ENCODE measurements at regions not wholly inside any gene's neighbourhood (a gene's known extent, or its start where the extent isn't known, plus 50 kb on each side); places are given as distances from the start of the nearest gene placed in this dataset.

- WGBS: 85% methylated on average over 11 of the region's 11 CpGs
- DNase-seq (ENCODE audit: extremely low spot score): no peak
- Histone ChIP-seq H3K4me3 (ENCODE audit: low read depth, low read length) (no peak overlapping the region), H3K36me3 (ENCODE audit: insufficient read depth) (no peaks in the 10 kb centered on the region), H3K27ac (ENCODE audit: low read depth) (no peak overlapping the region), H3K4me1 (ENCODE audit: insufficient read depth) (no peaks in the 10 kb centered on the region)
These were observed 322.9 kb upstream of the HS6ST1 start for GRCh38 chr2:128641421-128642080.

GRCh38 chr2:128642316-128642715, 323.6 kb upstream of the HS6ST1 start:
- Histone ChIP-seq H3K4me3 (ENCODE audit: low read depth, low read length) (no peak overlapping the region), H3K4me1 (ENCODE audit: insufficient read depth) (no peaks in the 10 kb centered on the region), H3K27ac (ENCODE audit: low read depth) (no peak overlapping the region), H3K36me3 (ENCODE audit: insufficient read depth) (no peaks in the 10 kb centered on the region)
- 91% methylated on average over 5 of the region's 5 CpGs for WGBS
- no peak for DNase-seq (ENCODE audit: extremely low spot score)

DNA sequence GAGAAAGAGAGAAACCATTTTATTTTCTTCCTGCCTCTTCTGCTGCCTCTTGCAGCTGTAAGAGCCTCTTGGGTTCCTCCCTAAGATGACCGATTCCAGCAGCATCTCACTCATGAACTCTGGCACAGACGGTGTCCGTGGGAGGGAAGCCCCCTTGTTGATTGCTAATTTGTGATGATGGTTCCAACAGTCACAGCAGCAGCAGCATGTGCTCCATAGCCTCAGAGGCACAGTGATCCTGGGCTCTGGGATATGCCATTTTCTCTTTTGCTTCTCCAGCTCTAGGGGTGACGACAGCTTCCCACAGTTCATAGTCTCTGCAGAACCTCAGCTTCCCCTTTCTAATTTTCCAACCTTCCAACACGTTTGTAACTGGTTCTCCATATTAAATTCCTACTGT, 324.2 kb upstream of the HS6ST1 start:
- DNase-seq (ENCODE audit: extremely low spot score): no peak
- no peaks in the 10 kb centered on the region for H3K4me1 ChIP-seq (ENCODE audit: insufficient read depth)
- WGBS: 68% methylated on average over 5 of the region's 5 CpGs
- no peak overlapping the region for H3K27ac ChIP-seq (ENCODE audit: low read depth)
- H3K36me3 ChIP-seq (ENCODE audit: insufficient read depth): no peaks in the 10 kb centered on the region
- no peak overlapping the region for H3K4me3 ChIP-seq (ENCODE audit: low read depth, low read length)

DNA sequence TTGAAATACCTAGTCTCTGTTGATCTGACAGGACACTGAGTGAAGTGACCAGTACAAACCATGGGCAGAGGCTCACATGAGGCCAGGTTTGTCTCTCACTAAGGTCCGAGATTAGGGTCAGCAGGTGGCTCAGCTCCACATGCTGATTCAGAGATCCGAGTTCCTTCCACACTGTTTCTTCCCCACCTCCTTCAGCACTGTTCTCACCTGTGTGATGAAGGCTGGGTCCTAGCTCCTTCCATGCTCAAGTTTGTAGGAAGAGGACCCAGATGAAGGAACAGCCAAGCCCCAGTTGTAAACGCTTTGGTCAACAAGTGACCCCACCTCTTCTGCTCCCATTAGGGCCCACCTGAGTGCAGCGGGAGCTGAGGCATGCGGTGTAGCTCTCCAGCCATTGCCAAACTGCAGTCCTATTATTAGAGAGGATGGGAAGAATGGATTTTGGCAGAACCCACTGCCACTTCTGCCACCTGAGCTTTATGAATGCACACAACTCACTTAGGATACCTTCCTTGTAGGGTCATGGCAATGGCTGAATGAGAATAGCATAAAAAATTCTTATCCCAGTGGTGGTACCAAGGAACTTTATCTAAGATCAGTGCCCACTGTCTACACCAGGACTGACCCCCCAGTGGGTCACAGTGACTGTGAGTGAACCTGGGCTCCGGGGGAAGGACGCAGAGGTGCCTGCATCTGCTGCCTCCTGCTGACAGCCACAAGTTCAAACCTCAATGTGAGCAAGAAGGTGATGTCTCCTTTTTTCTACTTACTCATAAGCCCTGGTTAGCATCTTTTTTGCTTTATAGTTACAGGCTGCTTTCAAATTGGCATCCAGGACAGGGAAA, 324.8 kb upstream of the HS6ST1 start:
- no peak overlapping the region for H3K27ac ChIP-seq (ENCODE audit: low read depth)
- H3K4me3 ChIP-seq (ENCODE audit: low read depth, low read length): no peak overlapping the region
- no peak for DNase-seq (ENCODE audit: extremely low spot score)
- H3K4me1 ChIP-seq (ENCODE audit: insufficient read depth): no peaks in the 10 kb centered on the region
- WGBS: 94% methylated on average over 7 of the region's 7 CpGs
- no peaks in the 10 kb centered on the region for H3K36me3 ChIP-seq (ENCODE audit: insufficient read depth)

DNA sequence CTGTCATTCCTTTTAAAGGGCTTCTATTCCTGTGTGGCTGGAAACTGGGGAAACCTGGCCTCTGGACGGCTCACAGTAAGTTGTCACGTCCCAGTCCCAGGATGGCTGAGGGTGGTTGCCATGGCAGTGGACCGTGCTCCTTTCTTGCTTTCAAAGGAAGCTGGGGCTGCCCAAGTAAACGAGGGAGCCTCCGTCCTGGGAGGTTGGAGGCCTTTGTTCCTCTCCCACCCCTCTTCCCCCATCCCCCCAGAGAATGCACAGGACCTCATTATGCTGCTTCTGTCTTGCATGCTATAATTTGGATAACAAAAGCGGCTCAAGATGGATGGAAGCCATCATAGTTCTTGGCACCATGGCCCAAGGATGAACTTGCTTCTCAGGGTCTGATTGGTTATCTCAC, 325.5 kb upstream of the HS6ST1 start:
- WGBS: 75% methylated on average over 6 of the region's 6 CpGs
- Histone ChIP-seq H3K4me1 (ENCODE audit: insufficient read depth) (no peaks in the 10 kb centered on the region), H3K36me3 (ENCODE audit: insufficient read depth) (no peaks in the 10 kb centered on the region), H3K4me3 (ENCODE audit: low read depth, low read length) (no peak overlapping the region), H3K27ac (ENCODE audit: low read depth) (no peak overlapping the region)
- DNase-seq (ENCODE audit: extremely low spot score): no peak

GRCh38 chr2:128644718-128645256, 326.1 kb upstream of the HS6ST1 start:
- Histone ChIP-seq H3K4me1 (ENCODE audit: insufficient read depth) (no peaks in the 10 kb centered on the region), H3K36me3 (ENCODE audit: insufficient read depth) (no peaks in the 10 kb centered on the region), H3K4me3 (ENCODE audit: low read depth, low read length) (no peak overlapping the region), H3K27ac (ENCODE audit: low read depth) (no peak overlapping the region)
- 61% methylated on average over 2 of the region's 2 CpGs for WGBS
- DNase-seq (ENCODE audit: extremely low spot score): no peak

GRCh38 chr2:128645631-128646030, 327.0 kb upstream of the HS6ST1 start:
- no peaks in the 10 kb centered on the region for H3K4me1 ChIP-seq (ENCODE audit: insufficient read depth)
- no peak overlapping the region for H3K4me3 ChIP-seq (ENCODE audit: low read depth, low read length)
- DNase-seq (ENCODE audit: extremely low spot score): no peak
- no peaks in the 10 kb centered on the region for H3K36me3 ChIP-seq (ENCODE audit: insufficient read depth)
- no peak overlapping the region for H3K27ac ChIP-seq (ENCODE audit: low read depth)
- 90% methylated on average over 6 of the region's 6 CpGs for WGBS

DNA sequence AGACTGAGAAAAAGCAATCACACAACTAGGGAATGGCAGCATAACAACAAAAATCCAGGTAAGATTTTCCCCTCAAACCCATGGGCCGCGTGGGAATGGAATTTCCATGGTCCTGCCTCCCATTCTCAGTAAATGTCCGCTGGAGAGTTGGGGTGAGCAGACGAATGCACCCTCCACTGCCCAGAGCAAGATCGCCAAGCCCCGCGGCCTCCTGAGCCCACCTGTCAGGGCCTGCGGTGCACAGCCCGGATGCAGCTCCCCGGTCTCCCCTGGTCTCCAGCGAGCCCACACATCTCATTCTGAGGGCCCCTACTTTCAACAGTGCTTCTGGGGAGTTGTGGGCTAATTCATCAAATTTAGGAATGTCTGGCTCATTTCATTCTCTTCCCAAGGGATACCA, 327.4 kb upstream of the HS6ST1 start:
- no peak overlapping the region for H3K4me3 ChIP-seq (ENCODE audit: low read depth, low read length)
- no peaks in the 10 kb centered on the region for H3K4me1 ChIP-seq (ENCODE audit: insufficient read depth)
- H3K27ac ChIP-seq (ENCODE audit: low read depth): no peak overlapping the region
- 94% methylated on average over 11 of the region's 11 CpGs for WGBS
- H3K36me3 ChIP-seq (ENCODE audit: insufficient read depth): no peaks in the 10 kb centered on the region
- DNase-seq (ENCODE audit: extremely low spot score): no peak

DNA sequence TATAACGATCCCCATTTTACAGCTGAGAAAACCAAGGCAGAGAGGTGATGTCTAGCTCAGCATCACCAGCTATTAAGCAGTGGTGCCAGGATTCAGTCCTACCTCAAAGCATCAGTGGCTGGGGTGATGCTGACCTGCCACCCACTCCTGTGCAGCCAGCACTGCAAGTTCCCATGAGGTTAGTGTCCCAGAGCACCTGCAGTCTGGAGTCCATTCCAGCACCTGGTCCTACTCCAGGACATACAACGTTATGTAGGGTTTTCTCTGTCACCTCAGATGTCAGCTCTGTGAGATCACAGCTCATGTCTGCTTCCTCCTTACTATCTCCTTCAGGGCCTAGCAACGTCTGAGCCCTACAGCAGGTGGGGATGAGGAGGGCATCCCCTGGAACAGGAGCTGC, 328.0 kb upstream of the HS6ST1 start:
- 78% methylated on average over 3 of the region's 3 CpGs for WGBS
- no peaks in the 10 kb centered on the region for H3K4me1 ChIP-seq (ENCODE audit: insufficient read depth)
- no peak for DNase-seq (ENCODE audit: extremely low spot score)
- no peaks in the 10 kb centered on the region for H3K36me3 ChIP-seq (ENCODE audit: insufficient read depth)
- no peak overlapping the region for H3K27ac ChIP-seq (ENCODE audit: low read depth)
- no peak overlapping the region for H3K4me3 ChIP-seq (ENCODE audit: low read depth, low read length)

DNA sequence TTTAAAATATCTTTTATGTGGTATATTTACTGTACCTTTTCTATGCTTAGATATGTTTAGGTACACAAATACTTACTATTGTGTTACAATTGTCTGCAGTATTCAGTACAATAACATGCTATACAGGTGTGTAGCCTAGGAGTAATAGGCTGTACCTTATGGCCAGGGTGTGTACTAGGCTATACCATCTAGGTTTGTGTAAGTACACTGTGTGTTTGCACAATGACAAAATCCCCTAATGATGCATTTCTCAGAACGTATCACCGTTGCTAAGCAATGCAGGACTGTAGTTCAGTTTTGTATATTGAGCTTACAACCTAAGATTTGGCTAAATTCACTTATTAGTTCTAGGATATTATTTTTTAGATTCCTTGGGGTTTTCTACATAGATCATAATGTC, 332.3 kb upstream of the HS6ST1 start:
- DNase-seq (ENCODE audit: extremely low spot score): no peak
- Histone ChIP-seq H3K4me3 (ENCODE audit: low read depth, low read length) (no peak overlapping the region), H3K36me3 (ENCODE audit: insufficient read depth) (no peaks in the 10 kb centered on the region), H3K27ac (ENCODE audit: low read depth) (no peak overlapping the region), H3K4me1 (ENCODE audit: insufficient read depth) (no peaks in the 10 kb centered on the region)
- WGBS: 59% methylated on average over 2 of the region's 2 CpGs

GRCh38 chr2:128654408-128654807, 335.7 kb upstream of the HS6ST1 start:
- Histone ChIP-seq H3K4me3 (ENCODE audit: low read depth, low read length) (no peak overlapping the region), H3K36me3 (ENCODE audit: insufficient read depth) (no peaks in the 10 kb centered on the region), H3K27ac (ENCODE audit: low read depth) (no peak overlapping the region), H3K4me1 (ENCODE audit: insufficient read depth) (no peaks in the 10 kb centered on the region)
- no peak for DNase-seq (ENCODE audit: extremely low spot score)
- 51% methylated on average over 5 of the region's 5 CpGs for WGBS

DNA sequence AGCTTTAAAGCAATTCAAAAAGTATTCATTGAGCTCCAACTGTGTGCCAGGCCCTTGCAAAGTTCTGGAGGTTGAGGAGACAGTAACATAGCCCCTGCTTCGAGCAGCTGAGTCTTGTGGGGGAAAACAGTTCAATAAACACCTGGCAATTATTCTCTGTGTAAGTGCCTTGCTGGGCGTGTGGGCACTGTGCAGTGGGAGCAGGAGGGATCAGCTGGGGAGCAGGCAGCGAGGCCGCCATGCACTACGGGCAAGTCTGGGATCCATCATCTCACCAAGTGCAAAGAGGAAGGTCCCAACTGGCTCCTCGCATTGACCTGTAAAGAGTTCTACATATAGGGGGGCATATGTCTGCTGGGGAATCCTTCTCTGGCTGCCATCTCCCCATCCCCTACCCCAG, 342.2 kb upstream of the HS6ST1 start:
- Histone ChIP-seq H3K4me3 (ENCODE audit: low read depth, low read length) (no peak overlapping the region), H3K27ac (ENCODE audit: low read depth) (no peak overlapping the region), H3K36me3 (ENCODE audit: insufficient read depth) (no peaks in the 10 kb centered on the region), H3K4me1 (ENCODE audit: insufficient read depth) (no peaks in the 10 kb centered on the region)
- DNase-seq (ENCODE audit: extremely low spot score): no peak
- WGBS: 88% methylated on average over 6 of the region's 6 CpGs

DNA sequence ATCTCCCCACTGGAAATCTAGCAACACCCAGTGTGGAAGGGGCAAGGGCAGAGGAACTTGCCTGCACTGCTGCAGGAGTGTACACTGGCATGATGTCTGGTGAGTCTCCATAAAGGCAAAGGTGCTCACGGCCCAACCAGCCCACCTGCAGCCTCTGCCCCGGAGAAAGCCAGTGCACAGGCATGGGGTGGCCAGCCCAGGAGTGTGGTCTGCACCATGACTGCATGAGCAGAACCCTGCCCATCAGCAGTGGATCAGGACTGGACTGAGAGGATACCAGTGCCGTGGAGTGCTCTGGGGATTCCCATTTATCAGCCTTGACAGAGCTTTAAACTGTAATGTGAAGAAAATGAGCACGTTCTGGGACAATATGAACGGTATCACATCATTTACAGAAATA, 342.6 kb upstream of the HS6ST1 start:
- 85% methylated on average over 5 of the region's 5 CpGs for WGBS
- H3K4me1 ChIP-seq (ENCODE audit: insufficient read depth): no peaks in the 10 kb centered on the region
- no peak for DNase-seq (ENCODE audit: extremely low spot score)
- no peaks in the 10 kb centered on the region for H3K36me3 ChIP-seq (ENCODE audit: insufficient read depth)
- H3K4me3 ChIP-seq (ENCODE audit: low read depth, low read length): no peak overlapping the region
- H3K27ac ChIP-seq (ENCODE audit: low read depth): no peak overlapping the region

DNA sequence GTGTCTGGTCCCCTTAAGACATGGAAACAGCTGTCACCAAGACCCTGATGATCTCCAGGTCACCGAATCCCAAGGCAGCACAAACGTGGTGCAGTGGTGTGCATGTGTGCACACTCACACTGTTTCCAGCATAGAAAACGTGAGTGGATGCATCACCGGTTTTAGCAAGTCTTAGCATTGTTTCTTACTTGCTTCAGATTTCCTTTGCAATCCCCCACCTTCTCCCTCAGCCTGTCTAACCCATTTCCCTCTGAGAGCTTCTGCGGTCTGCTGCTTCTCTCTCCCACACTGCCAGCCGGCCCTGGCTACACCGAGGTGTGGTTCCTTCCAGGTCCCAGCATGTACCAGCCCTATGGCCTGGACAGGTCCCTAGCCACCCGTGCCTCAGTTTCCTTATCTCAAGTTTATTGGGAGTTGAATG, 343.4 kb upstream of the HS6ST1 start:
- 52% methylated on average over 8 of the region's 8 CpGs for WGBS
- H3K36me3 ChIP-seq (ENCODE audit: insufficient read depth): no peaks in the 10 kb centered on the region
- H3K4me3 ChIP-seq (ENCODE audit: low read depth, low read length): no peak overlapping the region
- DNase-seq (ENCODE audit: extremely low spot score): no peak
- no peaks in the 10 kb centered on the region for H3K4me1 ChIP-seq (ENCODE audit: insufficient read depth)
- H3K27ac ChIP-seq (ENCODE audit: low read depth): no peak overlapping the region

Measured in urinary bladder (tissue), 3 donors.